Liver (tissue), 8 donors: ENCODE measurements at regions not wholly inside any gene's neighbourhood (a gene's known extent, or its start where the extent isn't known, plus 50 kb on each side); places are given as distances from the start of the nearest gene placed in this dataset.

ENCODE experiments used
- DNase-seq: peaks from one replicate; pipeline ENCODE4 v3.0.0-alpha.2; 2017; ENCODE audit warnings: low spot score
- H3K27ac ChIP-seq, 2 donors: one replicate each; pipeline ENCODE4 v1.7.0; 2013; ENCODE audit warnings: inconsistent platforms in 2 of 2, low read length in 2 of 2, control low read depth in 1 of 2, low read depth in 1 of 2, mild to moderate bottlenecking in 1 of 2
- H3K27me3 ChIP-seq, 4 donors: one replicate each; pipeline versions ENCODE4 v1.6.1 to v1.7.0; 2013; ENCODE audit warnings: low read length in 3 of 4, inconsistent platforms in 1 of 4, mild to moderate bottlenecking in 1 of 4, moderate library complexity in 1 of 4; ENCODE audit not compliant: control insufficient read depth in 4 of 4, insufficient read depth in 4 of 4
- H3K36me3 ChIP-seq, 4 donors: one replicate each; pipeline versions ENCODE4 v1.6.1 to v1.7.0; 2013; ENCODE audit warnings: low read length in 3 of 4, mild to moderate bottlenecking in 3 of 4, low read depth in 1 of 4, moderate library complexity in 1 of 4; ENCODE audit not compliant: control insufficient read depth in 4 of 4, insufficient read depth in 3 of 4
- H3K4me1 ChIP-seq, 4 donors: one replicate each; pipeline versions ENCODE4 v1.6.1 to v1.7.0; 2013; ENCODE audit warnings: low read length in 3 of 4, mild to moderate bottlenecking in 3 of 4, moderate library complexity in 1 of 4; ENCODE audit not compliant: control insufficient read depth in 4 of 4, insufficient read depth in 4 of 4
- H3K4me3 ChIP-seq, 3 donors: one replicate each; pipeline versions ENCODE4 v1.6.1 to v1.7.0; 2013; ENCODE audit warnings: low read length in 3 of 3, control low read depth in 1 of 3, low read depth in 1 of 3, mild to moderate bottlenecking in 1 of 3
- H3K9ac ChIP-seq, 2 donors: one replicate each; pipeline ENCODE4 v1.7.0; 2013; ENCODE audit warnings: low read length in 2 of 2, mild to moderate bottlenecking in 2 of 2, moderate library complexity in 2 of 2, control low read depth in 1 of 2, low read depth in 1 of 2
- H3K9me3 ChIP-seq, 4 donors: one replicate each; pipeline versions ENCODE4 v1.6.1 to v1.7.0; 2013; ENCODE audit warnings: low read length in 3 of 4; ENCODE audit not compliant: control insufficient read depth in 4 of 4
- EGR1 ChIP-seq, 2 donors: IDR thresholded peaks; 2 replicates each; pipeline ENCODE4 v1.6.1; 2016 to 2018; ENCODE audit warnings: antibody characterized with exemption in 2 of 2, low read depth in 2 of 2
- FOXA1 ChIP-seq: IDR thresholded peaks from 2 replicates; pipeline ENCODE4 v1.6.1; 2016; ENCODE audit warnings: antibody characterized with exemption
- FOXA2 ChIP-seq: IDR thresholded peaks from 2 replicates; pipeline ENCODE4 v1.6.1; 2016; ENCODE audit warnings: antibody characterized with exemption
- GABPA ChIP-seq, 2 donors: IDR thresholded peaks in 1 of 2; conservative IDR thresholded peaks in 1 of 2; 2 replicates each; pipeline ENCODE4 v1.6.1; 2016; ENCODE audit warnings: antibody characterized with exemption in 2 of 2, mild to moderate bottlenecking in 1 of 2, moderate library complexity in 1 of 2
- HNF4A ChIP-seq, 2 donors: conservative IDR thresholded peaks; 2 replicates each; pipeline ENCODE4 v1.6.1; 2016; ENCODE audit warnings: antibody characterized with exemption in 2 of 2, mild to moderate bottlenecking in 2 of 2
- HNF4G ChIP-seq: IDR thresholded peaks from 2 replicates; pipeline ENCODE4 v1.6.1; 2016; ENCODE audit warnings: antibody characterized with exemption
- JUND ChIP-seq, 2 donors: IDR thresholded peaks; 2 replicates each; pipeline ENCODE4 v1.6.1; 2016; ENCODE audit warnings: antibody characterized with exemption in 2 of 2
- NR2F2 ChIP-seq: IDR thresholded peaks from 2 replicates; pipeline ENCODE4 v1.6.1; 2016; ENCODE audit warnings: antibody characterized with exemption
- RAD21 ChIP-seq, 2 donors: IDR thresholded peaks; 2 replicates each; pipeline ENCODE4 v1.6.1; 2016; ENCODE audit warnings: antibody characterized with exemption in 2 of 2, mild to moderate bottlenecking in 2 of 2
- RXRA ChIP-seq, 2 donors: IDR thresholded peaks; 2 replicates each; pipeline ENCODE4 v1.6.1; 2017 to 2018; ENCODE audit warnings: antibody characterized with exemption in 2 of 2, mild to moderate bottlenecking in 1 of 2
- SP1 ChIP-seq: IDR thresholded peaks from 2 replicates; pipeline ENCODE4 v1.6.1; 2018; ENCODE audit warnings: antibody characterized with exemption, mild to moderate bottlenecking
- TAF1 ChIP-seq: conservative IDR thresholded peaks from 2 replicates; pipeline ENCODE4 v1.6.1; 2016; ENCODE audit warnings: antibody characterized with exemption, mild to moderate bottlenecking
- WGBS: extraction: QIAGEN DNeasy Blood & Tissue Kit; methylation state at CpG from one replicate; pipeline ENCODE4 v1.1.7; 2013; 5-methylcytosine and 5-hydroxymethylcytosine counted together
- TF ChIP-seq, protein P1 (sequence below): IDR thresholded peaks from 2 replicates; pipeline ENCODE4 v1.6.1; 2016; ENCODE audit warnings: antibody characterized with exemption, mild to moderate bottlenecking
- TF ChIP-seq, protein P2 (sequence below): IDR thresholded peaks from 2 replicates; pipeline ENCODE4 v1.6.1; 2016; ENCODE audit warnings: antibody characterized with exemption
- TF ChIP-seq, protein P3 (sequence below): IDR thresholded peaks from 2 replicates; pipeline ENCODE4 v1.6.1; 2016; ENCODE audit warnings: antibody characterized with exemption
- TF ChIP-seq, protein P4 (sequence below): fragments of 150-350 bp; IDR thresholded peaks from 2 replicates; pipeline ENCODE4 v1.5.1; 2017; ENCODE audit warnings: improper control_type of control experiment, low read depth, low read length; ENCODE audit not compliant: missing input control
- TF ChIP-seq, protein P5 (sequence below): IDR thresholded peaks from 2 replicates; pipeline ENCODE4 v1.6.1; 2016; ENCODE audit warnings: antibody characterized with exemption
- donor health status: healthy.
- donor health status: healthy.
- donor health status: healthy.
- donor health status: healthy.
- donor health status: healthy.

DNA sequence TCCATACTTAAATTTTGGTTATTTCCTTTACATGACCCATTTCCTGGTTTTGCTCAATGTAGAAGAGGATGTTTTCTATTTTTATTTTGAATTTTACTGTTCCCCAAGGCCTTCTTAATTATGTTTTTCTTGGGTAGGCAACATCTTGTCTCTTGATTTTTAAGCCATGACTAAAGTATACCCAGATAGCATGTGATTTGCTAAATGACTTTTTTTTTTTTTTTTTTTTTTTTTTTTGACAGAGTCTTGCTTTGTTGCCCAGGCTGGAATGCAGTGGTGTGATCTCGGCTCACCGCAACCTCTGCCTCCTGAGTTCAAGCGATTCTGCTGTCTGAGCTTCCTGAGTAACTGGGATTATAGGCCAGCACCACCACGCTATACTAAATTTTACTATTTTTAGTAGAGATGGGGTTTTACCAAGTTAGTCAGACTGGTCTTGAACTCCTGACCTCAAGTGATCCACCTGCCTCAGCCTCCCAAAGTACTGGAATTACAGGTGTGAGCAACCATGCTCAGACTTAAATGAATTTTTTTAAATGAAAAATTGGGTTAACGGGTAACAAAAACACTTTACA, 198.6 kb upstream of the DAB2 start:
- Histone ChIP-seq H3K9ac (no peak overlapping the region), H3K9me3 (no peaks in the 10 kb centered on the region), H3K36me3 (no peaks in the 10 kb centered on the region), H3K4me3 (no peak overlapping the region), H3K4me1 (peaks cover 0 to 10% (median 7%) of the 10 kb centered on the region in 4 donors), H3K27ac (peak overlapping the region in 1 of 2 donors; percentile 99), H3K27me3 (no peaks in the 10 kb centered on the region)
- DNase-seq = no peak
- TF ChIP-seq HNF4G = no peak
- no peak for TF ChIP-seq NR2F2
- no peak for TF ChIP-seq JUND (IDR thresholded peaks at IDR 0.05)
- TF ChIP-seq TAF1 = no peak
- TF ChIP-seq SP1 = no peak
- TF ChIP-seq GABPA (IDR thresholded peaks at IDR 0.05 in 1 of 2, conservative IDR thresholded peaks at IDR 0.05 in 1 of 2) = no peak
- no peak for TF ChIP-seq FOXA2
- TF ChIP-seq, protein P1, sequence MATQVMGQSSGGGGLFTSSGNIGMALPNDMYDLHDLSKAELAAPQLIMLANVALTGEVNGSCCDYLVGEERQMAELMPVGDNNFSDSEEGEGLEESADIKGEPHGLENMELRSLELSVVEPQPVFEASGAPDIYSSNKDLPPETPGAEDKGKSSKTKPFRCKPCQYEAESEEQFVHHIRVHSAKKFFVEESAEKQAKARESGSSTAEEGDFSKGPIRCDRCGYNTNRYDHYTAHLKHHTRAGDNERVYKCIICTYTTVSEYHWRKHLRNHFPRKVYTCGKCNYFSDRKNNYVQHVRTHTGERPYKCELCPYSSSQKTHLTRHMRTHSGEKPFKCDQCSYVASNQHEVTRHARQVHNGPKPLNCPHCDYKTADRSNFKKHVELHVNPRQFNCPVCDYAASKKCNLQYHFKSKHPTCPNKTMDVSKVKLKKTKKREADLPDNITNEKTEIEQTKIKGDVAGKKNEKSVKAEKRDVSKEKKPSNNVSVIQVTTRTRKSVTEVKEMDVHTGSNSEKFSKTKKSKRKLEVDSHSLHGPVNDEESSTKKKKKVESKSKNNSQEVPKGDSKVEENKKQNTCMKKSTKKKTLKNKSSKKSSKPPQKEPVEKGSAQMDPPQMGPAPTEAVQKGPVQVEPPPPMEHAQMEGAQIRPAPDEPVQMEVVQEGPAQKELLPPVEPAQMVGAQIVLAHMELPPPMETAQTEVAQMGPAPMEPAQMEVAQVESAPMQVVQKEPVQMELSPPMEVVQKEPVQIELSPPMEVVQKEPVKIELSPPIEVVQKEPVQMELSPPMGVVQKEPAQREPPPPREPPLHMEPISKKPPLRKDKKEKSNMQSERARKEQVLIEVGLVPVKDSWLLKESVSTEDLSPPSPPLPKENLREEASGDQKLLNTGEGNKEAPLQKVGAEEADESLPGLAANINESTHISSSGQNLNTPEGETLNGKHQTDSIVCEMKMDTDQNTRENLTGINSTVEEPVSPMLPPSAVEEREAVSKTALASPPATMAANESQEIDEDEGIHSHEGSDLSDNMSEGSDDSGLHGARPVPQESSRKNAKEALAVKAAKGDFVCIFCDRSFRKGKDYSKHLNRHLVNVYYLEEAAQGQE = no peak
- TF ChIP-seq, protein P2, sequence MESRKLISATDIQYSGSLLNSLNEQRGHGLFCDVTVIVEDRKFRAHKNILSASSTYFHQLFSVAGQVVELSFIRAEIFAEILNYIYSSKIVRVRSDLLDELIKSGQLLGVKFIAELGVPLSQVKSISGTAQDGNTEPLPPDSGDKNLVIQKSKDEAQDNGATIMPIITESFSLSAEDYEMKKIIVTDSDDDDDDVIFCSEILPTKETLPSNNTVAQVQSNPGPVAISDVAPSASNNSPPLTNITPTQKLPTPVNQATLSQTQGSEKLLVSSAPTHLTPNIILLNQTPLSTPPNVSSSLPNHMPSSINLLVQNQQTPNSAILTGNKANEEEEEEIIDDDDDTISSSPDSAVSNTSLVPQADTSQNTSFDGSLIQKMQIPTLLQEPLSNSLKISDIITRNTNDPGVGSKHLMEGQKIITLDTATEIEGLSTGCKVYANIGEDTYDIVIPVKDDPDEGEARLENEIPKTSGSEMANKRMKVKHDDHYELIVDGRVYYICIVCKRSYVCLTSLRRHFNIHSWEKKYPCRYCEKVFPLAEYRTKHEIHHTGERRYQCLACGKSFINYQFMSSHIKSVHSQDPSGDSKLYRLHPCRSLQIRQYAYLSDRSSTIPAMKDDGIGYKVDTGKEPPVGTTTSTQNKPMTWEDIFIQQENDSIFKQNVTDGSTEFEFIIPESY = no peak
- no peak for TF ChIP-seq EGR1 (IDR thresholded peaks at IDR 0.05; ENCODE audit: low read depth in 2 of 2)
- no peak for TF ChIP-seq HNF4A (conservative IDR thresholded peaks at IDR 0.05)
- no peak for TF ChIP-seq FOXA1
- TF ChIP-seq, protein P3, sequence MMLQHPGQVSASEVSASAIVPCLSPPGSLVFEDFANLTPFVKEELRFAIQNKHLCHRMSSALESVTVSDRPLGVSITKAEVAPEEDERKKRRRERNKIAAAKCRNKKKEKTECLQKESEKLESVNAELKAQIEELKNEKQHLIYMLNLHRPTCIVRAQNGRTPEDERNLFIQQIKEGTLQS = no peak
- no peak for TF ChIP-seq RXRA (IDR thresholded peaks at IDR 0.05)
- TF ChIP-seq, protein P4, sequence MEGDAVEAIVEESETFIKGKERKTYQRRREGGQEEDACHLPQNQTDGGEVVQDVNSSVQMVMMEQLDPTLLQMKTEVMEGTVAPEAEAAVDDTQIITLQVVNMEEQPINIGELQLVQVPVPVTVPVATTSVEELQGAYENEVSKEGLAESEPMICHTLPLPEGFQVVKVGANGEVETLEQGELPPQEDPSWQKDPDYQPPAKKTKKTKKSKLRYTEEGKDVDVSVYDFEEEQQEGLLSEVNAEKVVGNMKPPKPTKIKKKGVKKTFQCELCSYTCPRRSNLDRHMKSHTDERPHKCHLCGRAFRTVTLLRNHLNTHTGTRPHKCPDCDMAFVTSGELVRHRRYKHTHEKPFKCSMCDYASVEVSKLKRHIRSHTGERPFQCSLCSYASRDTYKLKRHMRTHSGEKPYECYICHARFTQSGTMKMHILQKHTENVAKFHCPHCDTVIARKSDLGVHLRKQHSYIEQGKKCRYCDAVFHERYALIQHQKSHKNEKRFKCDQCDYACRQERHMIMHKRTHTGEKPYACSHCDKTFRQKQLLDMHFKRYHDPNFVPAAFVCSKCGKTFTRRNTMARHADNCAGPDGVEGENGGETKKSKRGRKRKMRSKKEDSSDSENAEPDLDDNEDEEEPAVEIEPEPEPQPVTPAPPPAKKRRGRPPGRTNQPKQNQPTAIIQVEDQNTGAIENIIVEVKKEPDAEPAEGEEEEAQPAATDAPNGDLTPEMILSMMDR = no peak
- no peak for TF ChIP-seq RAD21 (IDR thresholded peaks at IDR 0.05)
- WGBS = 94% methylated on average over 5 of the region's 5 CpGs

DNA sequence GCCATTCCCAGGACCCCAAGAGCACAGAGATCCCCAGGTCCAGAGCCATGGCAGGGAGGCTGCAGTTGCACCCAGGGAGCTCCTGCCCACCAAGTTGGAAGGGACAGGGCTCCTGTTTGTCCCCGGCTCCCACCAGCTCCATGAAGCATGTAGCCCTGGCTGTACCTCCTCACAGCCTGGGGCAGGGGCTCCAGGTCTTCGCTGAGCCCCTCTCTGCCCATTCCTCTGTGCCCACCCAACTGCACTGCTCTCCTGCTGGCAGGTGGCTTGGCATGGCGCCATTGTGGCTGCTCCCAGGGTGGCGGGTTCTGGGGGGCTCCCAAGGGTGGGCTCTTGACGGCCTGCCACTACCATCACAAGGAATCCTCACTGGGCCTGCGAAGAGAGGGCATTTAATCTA, 197.5 kb upstream of the DAB2 start:
- Histone ChIP-seq H3K27ac (no peak overlapping the region), H3K9ac (no peak overlapping the region), H3K36me3 (no peaks in the 10 kb centered on the region), H3K4me1 (peaks cover 0 to 10% (median 7%) of the 10 kb centered on the region in 4 donors), H3K9me3 (no peaks in the 10 kb centered on the region), H3K27me3 (no peaks in the 10 kb centered on the region), H3K4me3 (no peak overlapping the region)
- TF ChIP-seq, protein P3 = no peak
- TF ChIP-seq, protein P5, sequence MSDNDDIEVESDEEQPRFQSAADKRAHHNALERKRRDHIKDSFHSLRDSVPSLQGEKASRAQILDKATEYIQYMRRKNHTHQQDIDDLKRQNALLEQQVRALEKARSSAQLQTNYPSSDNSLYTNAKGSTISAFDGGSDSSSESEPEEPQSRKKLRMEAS = no peak
- DNase-seq = no peak
- 95% methylated on average over 6 of the region's 6 CpGs for WGBS
